T47D (cell line): ENCODE measurements at regions not wholly inside any gene's neighbourhood (a gene's known extent, or its start where the extent isn't known, plus 50 kb on each side); places are given as distances from the start of the nearest gene placed in this dataset.

Experiments
- DNase-seq, 2 experiments: peaks; one replicate each; pipeline versions ENCODE4 v3.0.0 to v3.0.0-alpha.2; 2011 to 2012; ENCODE audit warnings: low read depth in 1 of 2, low spot score in 1 of 2
- JUND ChIP-seq: IDR thresholded peaks from 2 replicates; pipeline ENCODE4 v1.6.1; 2012; ENCODE audit warnings: low read depth
- in situ Hi-C: cut with HindIII; loops from 2 replicates; pipeline ENCODE4 v1.10.0; 2016; ENCODE audit warnings: low sequenced_read_pairs, low pct_unique_long_range_greater_than_20kb

DNA sequence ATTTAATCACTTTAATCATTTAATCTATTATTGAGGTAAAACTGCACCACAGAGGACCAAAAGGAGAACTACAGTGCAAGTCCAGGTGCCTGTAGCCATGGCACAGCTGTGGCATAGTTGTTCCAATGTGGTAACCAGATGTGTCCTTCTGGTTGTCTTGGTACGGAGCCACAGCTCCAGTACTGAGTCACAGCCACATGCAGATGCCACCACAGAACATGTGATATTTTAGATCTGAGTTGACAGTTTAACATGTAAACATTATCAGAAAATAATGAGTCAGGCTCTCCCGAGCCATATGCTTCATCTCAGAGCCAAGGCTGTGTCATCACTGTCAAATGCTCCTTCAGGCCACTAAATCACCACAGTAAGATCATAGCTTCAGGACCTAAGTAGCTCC lies 56.4 kb upstream of the RGS7 start:
- DNase-seq: no peak
- in situ Hi-C loops: no loop called here
- no peak for TF ChIP-seq JUND

DNA sequence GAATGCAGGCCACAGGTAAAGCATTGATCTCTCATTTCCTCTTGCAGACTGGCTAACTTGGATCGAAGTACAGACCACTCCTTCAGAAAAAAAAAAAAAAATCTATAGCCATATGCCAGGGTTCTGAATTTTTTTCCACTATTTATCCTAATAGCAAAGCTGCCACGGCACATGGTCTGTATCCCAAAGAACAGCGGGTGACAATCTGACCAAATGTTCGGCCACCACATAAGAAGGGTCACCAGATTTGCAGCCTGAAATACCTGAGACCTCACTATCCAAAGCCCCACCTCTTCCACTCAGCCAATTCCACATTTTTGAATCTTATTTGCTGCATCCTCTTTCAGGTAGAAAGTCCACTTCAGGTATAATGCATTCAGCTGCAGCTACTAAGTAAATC lies 55.6 kb upstream of the RGS7 start:
- in situ Hi-C loops: no loop called here
- DNase-seq: no peak
- TF ChIP-seq JUND: no peak

DNA sequence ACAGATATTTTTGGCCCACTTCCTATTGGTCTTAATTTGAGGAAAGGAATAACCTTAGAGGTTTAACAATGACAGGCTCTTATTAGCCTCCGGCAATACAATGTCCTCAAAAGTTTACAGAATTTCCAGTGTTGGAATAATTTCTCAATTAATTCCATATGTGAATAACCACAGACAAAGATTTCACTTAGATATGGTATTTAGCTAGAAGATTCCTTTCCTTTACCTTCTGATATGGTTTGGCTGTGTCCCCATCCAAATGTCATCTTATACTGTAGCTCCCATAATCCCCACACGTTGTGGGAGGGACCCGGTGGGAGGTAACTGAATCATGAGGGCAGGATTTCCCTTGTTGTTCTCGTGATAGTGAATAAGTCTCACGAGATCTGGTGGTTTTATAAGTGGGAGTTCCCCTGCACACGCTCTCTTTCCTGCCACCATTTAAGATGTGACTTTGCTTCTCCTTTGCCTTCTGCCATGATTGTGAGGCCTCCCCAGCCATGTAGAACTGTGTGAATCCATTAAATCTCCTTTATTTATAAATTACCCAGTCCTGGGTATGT lies 54.9 kb upstream of the RGS7 start:
- no peak for DNase-seq
- TF ChIP-seq JUND: no peak
- in situ Hi-C loops: no loop called here

DNA sequence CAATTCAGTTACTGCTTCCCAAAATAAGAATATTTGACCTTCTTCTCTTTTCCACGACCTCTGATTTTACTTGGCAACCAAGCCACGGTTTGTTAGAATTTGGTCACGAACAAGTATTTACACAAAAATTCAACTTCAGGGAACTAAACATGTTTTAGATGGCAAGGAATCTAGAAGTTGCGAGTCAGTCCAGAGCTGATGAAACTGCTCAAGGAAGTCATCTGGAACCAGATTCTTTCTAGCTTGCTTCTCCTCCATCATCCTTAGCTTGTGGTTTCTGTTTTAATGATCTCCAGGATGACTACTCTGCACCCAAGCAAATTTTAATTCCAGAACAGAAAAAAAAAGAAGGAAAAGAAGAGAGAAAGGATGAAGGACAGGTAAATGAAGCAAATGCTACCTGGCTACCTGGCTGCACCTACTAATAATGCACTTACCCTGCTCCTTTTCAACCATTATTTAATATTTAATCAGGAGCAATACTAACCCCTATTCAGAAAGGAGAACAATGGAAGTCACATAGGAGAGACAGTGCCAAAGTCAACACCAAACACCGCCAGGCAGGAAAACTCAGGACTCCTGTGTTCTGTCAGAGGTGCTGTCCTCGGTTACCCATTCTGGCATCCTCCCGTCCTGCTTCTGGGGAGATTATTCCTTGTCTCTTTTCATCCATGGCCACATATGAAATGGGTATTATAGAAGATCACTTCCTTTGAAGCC lies 54.2 kb upstream of the RGS7 start:
- no peak for TF ChIP-seq JUND
- in situ Hi-C loops: no loop called here

DNA sequence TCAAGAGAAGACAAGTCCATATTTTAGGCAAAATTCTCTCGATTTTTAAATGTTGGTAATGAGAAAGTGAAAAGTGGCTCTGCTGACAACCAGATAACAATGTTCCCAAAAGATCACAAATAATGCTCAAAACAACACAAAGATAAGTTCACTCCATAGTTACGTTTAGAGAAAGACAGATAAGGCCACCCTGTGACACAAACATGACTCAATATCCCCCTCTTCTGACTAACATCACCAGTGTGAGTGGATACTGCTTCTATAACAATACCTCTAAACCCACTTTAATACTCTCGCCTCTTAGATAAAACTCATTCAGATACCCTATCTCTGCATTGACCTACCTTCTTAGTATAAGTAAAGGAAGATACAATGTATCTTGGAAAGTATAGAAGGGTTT lies 51.2 kb upstream of the RGS7 start:
- no peak for TF ChIP-seq JUND
- DNase-seq: peak in 1 of 2 experiments; percentile 44
- in situ Hi-C loops: no loop called here

More for the DNA sequence above, 54.2 kb upstream of the RGS7 start:
- DNase-seq: no peak
